GM18868 (cell line): ENCODE measurements at regions not wholly inside any gene's neighbourhood (a gene's known extent, or its start where the extent isn't known, plus 50 kb on each side); places are given as distances from the start of the nearest gene placed in this dataset.

Source experiments
- ATAC-seq: cut with Tn5 transposase; IDR thresholded peaks from one replicate; pipeline ENCODE4 v1.9.1; 2021; ENCODE audit warnings: mild to moderate bottlenecking, moderate library complexity; ENCODE audit not compliant: unreplicated experiment

DNA sequence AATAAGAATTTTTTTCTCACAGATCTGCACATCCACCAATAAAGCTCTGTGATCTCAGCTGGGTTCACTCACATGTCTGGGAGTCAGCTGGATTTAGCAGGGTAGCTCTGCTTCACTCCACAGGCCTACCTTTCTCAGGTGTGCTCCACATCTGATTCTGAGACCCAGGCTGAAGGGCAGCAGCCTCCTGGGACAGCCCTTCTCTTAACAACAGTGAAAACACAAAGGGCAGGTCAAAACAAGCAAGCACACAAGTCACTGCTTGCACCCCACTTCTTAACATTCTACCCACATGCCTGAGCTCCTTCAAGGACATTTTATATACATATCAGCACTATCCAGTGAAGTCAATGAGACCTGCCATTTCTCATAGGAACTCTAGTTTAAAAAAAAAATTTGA lies 96.0 kb upstream of the MAP3K4 start:
- no peak for ATAC-seq

DNA sequence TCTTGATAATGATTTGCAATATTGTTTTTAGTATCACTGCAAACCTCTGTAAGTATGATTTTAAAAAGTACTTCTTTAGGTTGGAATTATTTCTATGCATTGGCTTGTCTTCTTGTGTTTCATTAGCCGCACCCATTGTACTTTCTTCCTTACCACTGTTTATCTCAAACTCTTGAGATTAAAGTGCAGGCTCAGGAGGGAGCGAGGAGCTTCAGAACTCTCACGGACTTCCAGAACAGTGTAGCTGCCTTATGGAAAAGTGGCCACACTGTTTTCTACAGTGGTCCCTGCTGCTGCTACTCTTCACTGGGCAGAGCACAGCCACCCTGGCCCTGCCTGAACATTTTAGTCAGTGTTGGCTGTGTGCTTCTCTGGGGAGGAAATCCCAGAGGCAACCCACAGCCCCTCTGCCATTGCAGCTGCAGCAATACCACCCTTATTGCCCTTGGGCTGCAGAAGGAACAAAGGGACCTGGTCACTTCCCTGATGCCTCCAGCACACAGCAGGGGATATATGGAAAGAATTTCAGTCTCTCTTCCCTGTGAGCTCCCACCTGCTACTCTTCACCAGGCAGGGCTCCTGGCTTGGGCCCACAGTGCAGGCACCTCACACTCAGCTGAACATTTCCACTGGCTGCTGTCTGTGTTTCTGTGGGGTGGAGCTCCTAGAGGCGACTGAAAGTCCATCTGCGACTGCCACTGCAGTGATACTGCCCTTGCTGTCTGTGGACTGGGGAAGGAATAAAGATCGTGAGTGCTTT lies 91.7 kb upstream of the MAP3K4 start:
- ATAC-seq, result no peak

DNA sequence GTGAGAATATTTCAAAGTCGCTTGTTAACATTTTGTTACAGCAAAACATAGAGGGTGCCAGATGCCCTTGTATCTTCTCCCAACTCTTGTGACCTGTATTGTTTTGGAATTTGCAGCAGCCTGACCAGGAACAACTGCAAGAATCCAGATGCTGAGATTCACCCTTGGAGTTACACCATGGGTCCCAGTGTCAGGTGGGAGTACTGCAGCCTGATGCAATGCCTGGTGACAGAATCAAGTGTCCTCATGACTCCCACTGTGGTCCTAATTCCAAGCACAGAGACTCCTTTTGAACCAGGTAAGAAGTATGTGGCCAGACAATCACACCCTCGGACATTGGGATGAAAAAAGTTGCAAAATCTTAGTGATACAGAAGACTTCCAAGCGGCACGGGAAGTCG lies 79.6 kb upstream of the MAP3K4 start:
- ATAC-seq, result no peak

DNA sequence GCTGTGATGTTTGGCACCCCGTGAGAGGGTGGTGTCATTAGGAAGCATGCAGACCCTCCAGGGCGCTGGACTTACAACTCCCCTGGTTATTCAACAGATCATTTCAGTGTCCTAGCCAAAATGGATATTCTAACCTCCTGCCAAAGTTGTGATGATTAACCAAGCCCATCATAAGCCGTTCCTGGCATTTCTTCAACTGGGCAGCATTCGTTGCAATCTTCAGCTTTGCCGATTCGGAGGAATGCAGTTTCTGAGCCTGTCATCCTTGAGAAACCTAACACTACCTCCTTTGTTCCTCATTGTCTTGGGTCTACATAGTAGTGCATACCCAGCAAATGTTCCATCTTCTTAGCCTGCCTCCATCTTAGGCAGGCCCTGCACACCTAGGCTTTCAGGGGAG lies 79.2 kb upstream of the MAP3K4 start:
- no peak for ATAC-seq

DNA sequence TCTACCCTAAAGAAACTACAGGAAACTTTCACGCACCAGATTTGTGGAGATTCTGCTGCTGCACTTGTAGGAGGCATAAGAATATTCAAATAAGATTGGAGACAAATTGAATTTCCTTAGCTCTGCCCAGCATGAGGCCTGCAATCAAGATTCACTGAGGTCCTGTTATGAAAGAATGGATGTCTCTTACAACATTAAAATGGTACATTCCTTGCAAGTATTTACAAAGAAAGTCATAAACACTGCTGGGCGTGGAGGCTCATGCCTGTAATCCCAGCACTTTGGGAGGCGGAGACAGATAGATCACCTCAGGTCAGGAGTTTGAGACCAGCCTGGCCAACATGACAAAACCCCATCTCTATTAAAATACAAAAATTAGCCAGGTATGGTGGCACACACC lies 74.0 kb upstream of the MAP3K4 start:
- no peak for ATAC-seq

DNA sequence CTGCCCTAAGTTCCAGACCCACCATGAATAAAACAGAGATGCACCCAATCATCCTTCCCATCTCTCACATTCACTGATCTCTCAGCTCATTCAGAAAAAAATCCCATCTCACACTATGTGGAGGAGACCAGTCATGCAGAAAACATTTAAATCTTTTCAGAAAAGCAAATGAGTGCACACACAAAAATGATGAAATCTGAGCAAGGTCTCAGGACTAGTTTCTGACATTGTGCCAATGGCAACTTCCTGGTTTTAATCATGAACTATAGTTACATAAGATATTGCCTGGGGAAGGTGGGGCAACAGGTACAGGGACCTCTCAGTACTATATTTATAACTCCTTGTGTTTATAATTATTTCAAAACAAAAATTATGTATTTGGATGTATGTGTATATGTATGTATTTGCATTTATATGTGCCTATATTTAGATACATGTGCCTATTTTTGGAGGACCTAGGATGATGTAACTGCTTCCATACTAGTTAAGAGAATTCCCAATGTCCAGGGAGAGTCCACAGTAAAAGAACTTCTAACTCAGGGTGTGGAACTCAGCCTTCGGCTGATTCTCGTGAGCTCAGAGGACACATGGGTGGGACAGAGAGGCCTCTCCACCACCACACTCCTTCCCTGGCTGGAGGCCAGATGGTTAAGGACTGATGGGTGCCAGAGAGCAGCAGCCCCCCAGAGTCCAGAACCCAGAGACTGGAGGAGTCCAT lies 71.7 kb upstream of the MAP3K4 start:
- ATAC-seq, result no peak

DNA sequence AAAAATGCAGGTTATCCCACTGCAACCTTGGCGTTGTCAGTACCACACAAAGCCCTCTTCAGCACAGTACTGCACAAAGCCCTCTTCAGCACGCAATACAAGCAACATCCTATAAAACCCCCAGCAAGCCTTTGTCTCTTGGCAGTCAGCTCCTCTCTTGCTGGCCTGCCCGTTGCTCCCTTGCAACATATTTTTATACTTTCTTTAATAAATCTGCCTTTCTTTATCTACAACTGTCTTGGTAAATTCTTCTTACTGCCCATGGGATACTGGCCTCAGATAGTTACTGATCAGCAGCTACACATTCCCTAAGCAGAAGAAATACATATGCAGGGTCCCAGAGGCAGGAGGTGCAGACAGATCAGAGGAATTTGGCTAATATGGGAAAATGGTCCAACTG lies 70.5 kb upstream of the MAP3K4 start:
- ATAC-seq, result no peak

DNA sequence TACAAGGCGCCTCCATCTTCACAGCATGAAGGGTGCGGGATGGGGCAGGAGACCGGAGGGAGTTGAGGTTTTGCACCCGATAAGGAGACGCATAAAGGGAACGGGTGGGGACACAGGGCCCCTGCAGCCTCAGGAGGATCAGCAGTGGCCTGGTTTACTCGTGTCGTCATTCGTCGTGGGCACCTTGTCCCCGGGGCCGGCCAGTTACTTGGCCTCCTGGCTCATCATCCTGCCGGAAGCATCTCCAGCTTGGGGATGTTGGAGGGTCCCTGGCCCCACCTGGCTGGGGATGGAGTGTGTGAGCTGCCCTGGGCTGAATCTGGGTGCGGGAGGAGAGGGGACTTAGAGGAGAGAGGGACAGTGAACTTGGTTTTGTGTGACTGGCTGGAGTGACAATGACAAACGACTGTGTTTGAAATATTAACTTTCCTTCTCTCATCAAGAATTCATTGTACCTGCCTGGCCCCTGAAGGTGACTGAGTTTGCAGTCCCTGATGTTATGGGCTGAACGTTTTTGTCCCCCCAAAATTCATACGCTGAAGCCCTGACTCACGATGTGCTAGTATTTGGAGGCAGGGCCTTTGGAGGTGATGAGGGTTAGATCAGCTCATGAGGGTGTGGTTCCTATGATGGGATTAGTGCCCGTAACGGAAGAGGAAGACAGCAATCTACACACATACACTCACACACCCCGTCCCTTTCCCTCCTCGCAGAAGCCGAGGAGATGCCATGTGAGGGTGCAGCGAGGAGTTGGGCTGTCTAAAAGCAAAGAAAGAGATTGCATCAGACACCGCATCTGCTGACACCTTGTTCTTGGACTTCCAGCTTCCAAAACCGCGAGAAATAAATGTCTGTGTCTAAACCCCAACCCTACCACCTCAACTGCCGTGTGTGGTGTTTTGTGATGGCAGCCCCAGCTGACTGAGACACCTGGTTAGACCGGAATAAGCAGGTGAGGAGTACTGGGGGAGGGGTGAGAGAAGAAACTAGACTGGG lies 65.0 kb upstream of the MAP3K4 start:
- no peak for ATAC-seq

DNA sequence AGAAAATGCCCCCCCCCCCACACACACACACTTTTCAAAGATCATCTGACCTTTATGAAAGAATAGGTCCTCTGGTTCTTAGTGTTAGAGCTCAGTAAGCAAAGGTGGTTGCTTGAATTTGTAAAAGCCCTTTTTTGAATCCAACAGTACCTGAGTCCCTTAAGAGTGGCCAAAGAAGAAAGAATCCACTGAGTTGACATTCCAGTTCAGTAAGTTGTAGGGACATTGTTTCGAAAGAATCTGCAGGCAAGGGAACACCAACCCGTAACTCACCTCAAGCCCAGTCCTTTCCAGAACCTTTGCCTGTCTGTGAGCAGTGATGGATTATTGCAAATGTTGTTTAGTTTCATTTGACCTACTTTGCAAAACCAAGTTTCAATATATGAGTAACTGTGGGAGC lies 64.2 kb upstream of the MAP3K4 start:
- ATAC-seq, result no peak

DNA sequence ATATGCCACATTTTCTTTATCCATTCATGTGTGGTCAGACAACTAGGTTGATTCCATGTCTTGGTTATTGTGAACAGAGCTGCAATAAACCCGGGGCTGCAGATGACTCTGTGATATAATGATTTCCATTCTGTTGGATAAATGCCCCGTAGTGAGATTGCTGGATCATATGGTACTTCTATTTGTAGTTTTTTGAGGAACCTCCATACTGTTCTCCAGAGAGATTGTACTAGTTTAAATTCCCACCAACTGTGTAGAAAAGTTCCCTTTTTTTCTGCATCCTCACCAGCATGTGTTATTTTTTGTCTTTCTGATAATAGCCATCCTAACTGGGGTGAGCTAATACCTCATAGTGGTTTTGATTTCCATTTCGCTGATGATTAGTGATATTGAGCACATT lies 62.2 kb upstream of the MAP3K4 start:
- peak; percentile 3 for ATAC-seq

DNA sequence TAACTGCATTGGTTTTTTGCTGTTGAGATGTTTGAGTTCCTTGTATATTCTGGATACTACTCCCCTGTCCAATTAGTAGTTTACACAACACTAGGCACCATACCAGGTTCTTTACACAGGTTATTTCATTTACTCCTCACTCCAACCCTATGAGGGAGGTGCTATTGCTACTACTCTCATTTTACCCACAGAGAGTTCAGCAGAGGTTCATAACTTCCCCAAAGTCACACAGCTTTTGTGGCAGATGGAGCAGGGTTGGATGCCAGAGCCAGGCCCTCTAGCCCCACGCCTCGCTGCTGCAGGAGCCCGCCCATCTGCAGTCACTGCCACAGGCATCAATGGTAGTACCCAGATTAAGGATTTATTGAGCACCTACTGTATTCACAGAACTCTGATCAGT lies 61.7 kb upstream of the MAP3K4 start:
- ATAC-seq, result peak; percentile 65

DNA sequence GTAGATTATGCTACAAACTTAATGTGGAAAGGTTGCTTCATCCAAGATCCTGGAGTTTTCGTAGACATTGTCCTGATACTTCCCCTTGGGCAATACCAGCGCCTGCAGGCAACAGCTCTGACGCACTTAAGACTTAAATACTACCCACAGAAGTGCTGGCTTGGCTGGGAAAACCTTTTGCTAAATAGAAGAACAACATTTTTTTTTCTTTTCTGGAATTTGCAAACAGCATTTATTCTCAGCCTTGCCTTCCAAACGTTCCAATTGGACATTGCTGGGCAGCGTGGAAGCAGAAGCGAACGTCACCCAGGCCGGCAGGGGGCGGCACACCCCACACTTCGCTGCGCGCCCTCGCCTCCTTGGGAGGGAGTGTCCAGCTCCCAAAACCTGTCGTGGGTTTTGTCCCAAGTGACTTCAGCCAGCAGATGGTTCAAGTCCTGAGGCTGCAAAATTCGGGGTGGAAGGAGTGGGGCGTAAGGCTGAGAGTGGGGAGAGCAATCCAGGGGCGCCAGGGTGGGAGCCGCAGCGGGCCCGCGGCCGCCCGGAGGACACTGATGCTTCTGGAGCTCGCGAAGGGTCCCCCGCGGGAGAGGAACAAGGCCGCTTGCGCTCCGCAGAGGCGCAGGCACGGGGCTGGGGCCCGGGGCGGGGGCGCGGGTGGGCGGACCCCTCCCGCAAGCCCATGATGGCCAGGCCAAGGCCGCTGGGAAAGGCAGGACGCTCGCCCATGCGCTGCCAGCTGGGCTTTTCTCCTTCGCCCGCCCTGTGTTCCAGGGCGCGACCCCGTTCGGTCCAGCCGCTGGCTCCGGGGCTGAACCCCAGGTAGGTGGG lies 60.8 kb upstream of the MAP3K4 start:
- peak; percentile 75 for ATAC-seq

DNA sequence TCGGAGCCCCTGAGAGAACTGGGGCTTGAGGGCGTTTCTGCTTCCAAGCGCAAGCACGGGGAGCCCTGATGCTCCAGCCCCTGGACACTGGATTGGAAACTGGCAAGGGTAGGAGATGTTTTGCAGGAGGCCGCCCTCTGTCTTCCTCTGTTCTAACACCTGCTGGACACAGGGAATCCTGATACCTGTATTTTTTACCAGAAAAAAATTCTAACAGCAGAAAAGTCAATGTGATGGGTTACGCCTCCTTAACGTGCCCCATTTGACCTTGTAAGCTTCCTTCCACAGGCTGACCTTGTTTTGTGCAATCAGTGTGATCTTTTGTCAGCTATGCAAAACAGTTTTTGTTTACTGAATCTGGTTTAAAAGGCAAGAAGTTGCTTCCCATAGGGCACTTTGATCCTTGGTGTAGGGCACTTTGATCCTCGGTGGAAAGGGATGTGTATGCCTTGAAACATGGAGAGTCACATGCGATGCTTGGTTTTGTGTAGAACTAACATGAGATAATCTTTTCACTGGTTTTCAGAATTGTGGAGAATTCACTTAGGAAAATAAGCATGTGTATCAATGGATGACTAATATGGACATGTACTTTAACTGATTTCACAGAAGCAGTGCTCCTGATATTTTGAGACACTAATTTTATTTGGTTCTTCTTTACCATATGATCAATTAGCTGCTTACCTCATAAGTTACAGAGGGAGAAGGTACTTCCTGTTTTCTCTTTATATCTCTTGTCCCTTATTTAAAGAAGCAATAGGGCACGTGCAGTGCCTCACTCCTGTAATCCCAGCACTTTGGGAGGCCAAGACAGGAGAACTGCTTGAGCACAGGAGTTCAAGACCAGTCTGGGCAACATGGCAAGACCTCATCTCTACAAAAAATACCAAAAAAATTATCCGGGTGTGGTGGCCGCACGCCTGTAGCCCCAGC lies 59.9 kb upstream of the MAP3K4 start:
- ATAC-seq, result no peak

DNA sequence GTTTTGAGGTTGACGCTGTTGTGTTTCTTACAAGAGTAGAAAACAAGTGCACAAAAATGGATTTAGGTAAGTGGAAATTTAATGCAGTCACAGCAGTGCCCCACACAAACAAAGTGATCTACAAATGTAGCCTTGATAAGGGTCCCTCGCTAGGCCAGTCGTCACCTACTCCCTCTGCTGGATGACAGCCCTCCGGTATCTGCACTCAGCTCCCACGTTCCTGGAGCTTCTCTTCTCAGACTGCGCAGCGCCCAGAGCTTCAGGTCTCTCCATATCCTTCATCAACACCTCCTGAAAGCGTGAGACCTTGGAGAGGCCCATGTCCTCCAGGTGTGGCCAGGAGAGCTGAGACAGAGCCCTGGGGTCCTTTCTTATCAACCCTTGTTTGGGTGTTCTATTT lies 58.3 kb upstream of the MAP3K4 start:
- no peak for ATAC-seq

DNA sequence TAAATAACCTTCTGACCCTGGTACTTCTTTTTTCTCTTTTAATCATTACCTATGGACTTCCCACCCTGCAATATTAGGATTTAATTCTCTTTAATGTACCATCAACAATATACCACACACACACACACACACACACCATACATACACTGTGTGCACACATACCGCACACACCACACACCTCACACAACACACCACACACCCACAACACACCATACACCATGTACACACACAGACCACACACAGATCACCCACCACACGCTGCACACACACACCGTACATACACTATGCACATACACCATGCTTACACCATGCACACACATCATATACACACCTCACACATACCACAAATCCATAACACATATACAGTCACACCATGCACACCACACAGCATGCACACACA lies 57.4 kb upstream of the MAP3K4 start:
- no peak for ATAC-seq

DNA sequence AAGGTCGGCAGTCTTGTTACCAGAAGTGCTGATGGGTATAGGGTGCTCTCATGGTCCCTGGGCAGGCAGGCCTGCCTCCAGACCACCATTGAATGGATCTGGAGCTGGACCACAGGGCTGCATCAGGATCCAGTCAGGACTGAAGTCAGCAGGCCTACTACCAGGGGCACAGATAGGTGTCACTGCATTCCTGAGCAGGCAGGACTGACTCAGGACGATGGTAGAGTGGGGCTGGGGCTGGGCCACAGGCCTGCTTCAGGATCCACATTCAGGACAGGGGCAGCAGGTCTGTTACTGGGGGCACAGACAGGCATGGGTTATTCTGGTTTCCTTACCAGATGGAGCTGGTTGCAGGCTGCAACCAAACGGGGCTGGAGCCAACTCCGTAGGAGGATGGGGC lies 51.4 kb upstream of the MAP3K4 start:
- no peak for ATAC-seq
